ENCODE measurements at regions not wholly inside any gene's neighbourhood (a gene's known extent, or its start where the extent isn't known, plus 50 kb on each side); places are given as distances from the start of the nearest gene placed in this dataset.

DNA sequence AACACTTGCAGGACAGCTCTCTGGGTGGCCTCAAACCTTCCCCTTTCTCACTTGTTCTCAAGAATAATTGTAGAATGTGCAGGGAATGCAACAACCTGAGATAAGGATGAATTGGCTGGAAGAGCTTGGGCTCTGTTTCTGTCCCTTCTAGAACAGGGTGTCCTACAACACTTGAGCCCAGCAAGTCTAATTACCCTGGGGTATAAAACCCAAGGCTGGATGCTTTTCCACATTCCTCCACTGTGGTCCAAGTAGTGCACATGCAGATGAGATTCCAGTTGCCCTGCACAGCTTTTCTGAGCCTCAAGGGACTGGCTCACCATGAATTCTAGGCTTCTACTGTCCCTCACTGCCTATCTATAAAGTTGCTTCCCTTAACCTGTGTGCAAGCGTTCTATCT lies 140.8 kb upstream of the SPATS2L start:
- Histone ChIP-seq H3K9me3 (peaks cover 0 to 15% (median 4%) of the 10 kb centered on the region in 3 donors), H3K4me1 (no peaks in the 10 kb centered on the region), H3K4me3 (no peak overlapping the region), H3K27ac (no peak overlapping the region), H3K36me3 (no peaks in the 10 kb centered on the region), H3K27me3 (no peaks in the 10 kb centered on the region)
- TF ChIP-seq, protein P1, sequence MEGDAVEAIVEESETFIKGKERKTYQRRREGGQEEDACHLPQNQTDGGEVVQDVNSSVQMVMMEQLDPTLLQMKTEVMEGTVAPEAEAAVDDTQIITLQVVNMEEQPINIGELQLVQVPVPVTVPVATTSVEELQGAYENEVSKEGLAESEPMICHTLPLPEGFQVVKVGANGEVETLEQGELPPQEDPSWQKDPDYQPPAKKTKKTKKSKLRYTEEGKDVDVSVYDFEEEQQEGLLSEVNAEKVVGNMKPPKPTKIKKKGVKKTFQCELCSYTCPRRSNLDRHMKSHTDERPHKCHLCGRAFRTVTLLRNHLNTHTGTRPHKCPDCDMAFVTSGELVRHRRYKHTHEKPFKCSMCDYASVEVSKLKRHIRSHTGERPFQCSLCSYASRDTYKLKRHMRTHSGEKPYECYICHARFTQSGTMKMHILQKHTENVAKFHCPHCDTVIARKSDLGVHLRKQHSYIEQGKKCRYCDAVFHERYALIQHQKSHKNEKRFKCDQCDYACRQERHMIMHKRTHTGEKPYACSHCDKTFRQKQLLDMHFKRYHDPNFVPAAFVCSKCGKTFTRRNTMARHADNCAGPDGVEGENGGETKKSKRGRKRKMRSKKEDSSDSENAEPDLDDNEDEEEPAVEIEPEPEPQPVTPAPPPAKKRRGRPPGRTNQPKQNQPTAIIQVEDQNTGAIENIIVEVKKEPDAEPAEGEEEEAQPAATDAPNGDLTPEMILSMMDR (IDR thresholded peaks at IDR 0.05): no peak
- DNase-seq: no peak
- intact Hi-C loops (cut with DNase I; ENCODE audit: low total_unique reads): no loop called here

DNA sequence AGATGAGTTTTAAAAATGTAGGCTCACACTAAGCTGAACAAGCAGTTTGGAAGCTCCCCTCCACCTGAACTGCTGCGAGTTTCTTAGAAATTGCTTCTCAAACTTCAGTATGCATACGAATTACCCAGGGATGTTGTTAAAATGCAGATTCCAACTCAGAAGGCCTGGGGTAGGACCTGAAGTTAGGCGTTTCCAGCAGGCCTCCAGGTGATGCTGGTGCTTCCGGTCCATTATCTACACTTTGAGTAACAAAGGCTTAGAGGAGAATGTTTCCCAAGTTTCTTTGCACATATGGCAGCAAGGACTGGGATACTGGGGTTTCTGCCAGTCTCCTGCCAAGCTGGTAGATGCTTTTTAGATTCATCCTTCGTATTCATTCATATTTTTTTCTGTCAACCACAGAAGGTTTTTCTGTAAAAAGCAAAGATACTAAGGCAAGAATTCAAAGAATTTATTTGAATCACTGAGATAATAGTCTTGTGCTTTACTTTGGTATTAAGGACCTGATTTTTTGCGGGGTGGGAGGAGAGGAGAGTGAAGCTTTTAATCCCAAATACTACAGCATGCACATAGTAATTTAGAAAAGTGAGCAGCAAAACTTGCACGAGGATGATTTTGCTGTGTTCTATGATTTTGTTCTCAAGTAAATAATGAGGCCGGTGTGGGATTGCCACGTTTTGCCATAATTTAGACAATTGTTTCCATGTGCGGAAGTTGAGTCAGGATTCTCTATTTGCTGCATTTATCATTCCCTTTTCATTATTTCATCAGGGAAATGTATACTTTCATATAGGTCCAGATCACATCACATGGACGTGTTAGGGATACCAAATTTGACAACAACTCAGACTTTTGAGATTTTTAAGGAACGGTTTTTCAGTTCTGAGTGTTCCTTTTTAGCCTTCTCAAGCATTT lies 137.6 kb upstream of the SPATS2L start:
- no peaks in the 10 kb centered on the region for H3K4me1 ChIP-seq
- H3K36me3 ChIP-seq: no peaks in the 10 kb centered on the region
- no peaks in the 10 kb centered on the region for H3K27me3 ChIP-seq
- TF ChIP-seq, protein P1 (IDR thresholded peaks at IDR 0.05): no peak
- DNase-seq: no peak
- H3K4me3 ChIP-seq: no peak overlapping the region
- H3K9me3 ChIP-seq: peaks cover 0 to 15% (median 4%) of the 10 kb centered on the region in 3 donors
- intact Hi-C loops (cut with DNase I; ENCODE audit: low total_unique reads): no loop called here
- H3K27ac ChIP-seq: no peak overlapping the region

DNA sequence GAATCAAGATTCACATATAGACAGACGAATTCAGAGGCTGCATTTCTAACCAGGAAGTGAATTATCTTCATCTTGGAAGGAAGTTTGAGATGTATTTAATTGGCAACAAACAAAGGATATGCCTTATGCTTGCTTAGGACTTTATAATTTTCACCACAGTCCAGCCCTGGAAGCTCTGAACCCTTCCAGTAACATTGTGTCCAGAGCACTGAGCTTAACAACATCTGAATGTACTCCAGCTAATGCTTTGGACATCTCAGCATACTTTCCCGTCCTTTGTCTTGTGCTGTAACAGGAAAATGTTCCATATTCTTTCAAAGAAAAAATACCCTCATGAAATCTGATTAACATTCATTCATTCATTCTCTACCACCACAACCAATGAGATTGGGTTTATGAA lies 136.3 kb upstream of the SPATS2L start:
- DNase-seq: no peak
- H3K9me3 ChIP-seq: peaks cover 0 to 9% (median 4%) of the 10 kb centered on the region in 3 donors
- H3K4me1 ChIP-seq: no peaks in the 10 kb centered on the region
- intact Hi-C loops (cut with DNase I; ENCODE audit: low total_unique reads): no loop called here
- no peak overlapping the region for H3K27ac ChIP-seq
- TF ChIP-seq, protein P1 (IDR thresholded peaks at IDR 0.05): no peak
- no peaks in the 10 kb centered on the region for H3K27me3 ChIP-seq
- H3K36me3 ChIP-seq: no peaks in the 10 kb centered on the region
- no peak overlapping the region for H3K4me3 ChIP-seq

DNA sequence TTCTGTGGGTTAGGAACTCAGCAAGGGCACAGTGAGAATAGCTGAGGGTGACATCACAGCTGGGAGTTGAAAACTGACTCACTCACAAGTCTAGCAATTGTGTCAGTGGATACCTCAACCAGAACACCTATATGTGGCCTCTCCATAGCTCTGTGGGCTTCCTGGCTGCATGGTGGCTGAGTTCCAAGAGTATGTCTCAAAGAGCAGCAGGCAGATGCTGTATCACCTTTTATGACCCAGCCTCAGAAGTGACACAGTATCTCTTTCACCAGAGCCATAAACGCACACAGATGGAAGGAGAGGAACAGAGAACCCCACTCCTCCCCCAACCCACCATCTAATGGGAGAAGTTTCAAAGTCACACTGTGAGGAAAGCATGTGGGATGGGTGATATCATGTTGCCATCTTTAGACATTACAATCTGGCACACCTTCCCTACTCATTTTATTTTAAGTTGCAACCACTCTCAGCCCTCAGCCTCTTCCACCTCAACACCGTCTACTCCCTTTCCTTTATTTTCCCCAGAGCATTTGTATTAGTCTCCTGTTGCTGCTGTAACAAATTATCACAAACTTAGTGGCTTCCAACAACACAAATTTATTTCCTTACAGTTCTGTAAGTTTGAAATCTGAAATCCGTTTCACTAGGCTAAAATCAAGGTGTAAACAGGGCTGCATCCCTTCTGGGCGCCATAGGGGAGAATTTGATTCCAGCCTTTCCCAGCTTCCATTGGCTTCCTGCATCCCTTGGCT lies 134.6 kb upstream of the SPATS2L start:
- H3K27me3 ChIP-seq: no peaks in the 10 kb centered on the region
- TF ChIP-seq, protein P1 (IDR thresholded peaks at IDR 0.05): no peak
- no peaks in the 10 kb centered on the region for H3K4me1 ChIP-seq
- DNase-seq: no peak
- H3K36me3 ChIP-seq: no peaks in the 10 kb centered on the region
- intact Hi-C loops (cut with DNase I; ENCODE audit: low total_unique reads): no loop called here
- no peak overlapping the region for H3K4me3 ChIP-seq
- no peaks in the 10 kb centered on the region for H3K9me3 ChIP-seq
- no peak overlapping the region for H3K27ac ChIP-seq

DNA sequence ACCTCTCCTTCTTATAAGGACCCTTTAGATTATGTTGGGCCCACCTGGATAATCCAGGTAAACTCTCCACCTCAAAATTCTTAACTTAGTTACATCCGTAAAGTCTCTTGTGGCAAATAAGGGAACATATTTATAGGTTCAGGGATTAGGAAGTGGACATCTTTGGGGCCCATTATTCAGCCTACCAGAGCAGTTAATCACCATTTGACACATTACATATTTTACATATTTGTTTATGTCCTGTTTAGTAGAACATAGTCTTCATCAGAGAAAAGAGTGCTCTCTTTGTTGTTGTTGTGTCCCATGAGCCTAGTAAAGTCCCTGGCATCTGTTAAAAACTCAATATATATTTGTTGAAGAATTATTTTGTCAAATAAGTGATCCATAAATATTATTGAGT lies 134.0 kb upstream of the SPATS2L start:
- Histone ChIP-seq H3K4me3 (no peak overlapping the region), H3K27me3 (no peaks in the 10 kb centered on the region), H3K27ac (no peak overlapping the region), H3K36me3 (no peaks in the 10 kb centered on the region), H3K9me3 (no peaks in the 10 kb centered on the region), H3K4me1 (peaks cover 0 to 1% (median under 1%) of the 10 kb centered on the region in 4 donors)
- DNase-seq: no peak
- intact Hi-C loops (cut with DNase I; ENCODE audit: low total_unique reads): no loop called here
- TF ChIP-seq, protein P1 (IDR thresholded peaks at IDR 0.05): no peak

Data from tibial artery (tissue), 4 donors.